ELF-1 (cell line): ENCODE measurements at regions not wholly inside any gene's neighbourhood (a gene's known extent, or its start where the extent isn't known, plus 50 kb on each side); places are given as distances from the start of the nearest gene placed in this dataset.
A peak's percentile ranks its signal among the peaks of the same experiment; 100 is the strongest.
"Not testable (repeated sequence)": the region's sequence is repeated elsewhere in the genome, so short reads cannot be mapped to it uniquely, and the experiment has no call there.

ENCODE experiments used
- DNase-seq: peaks from one replicate; pipeline ENCODE4 v3.0.0-alpha.2; 2016; ENCODE audit warnings: low read depth, low spot score

DNA sequence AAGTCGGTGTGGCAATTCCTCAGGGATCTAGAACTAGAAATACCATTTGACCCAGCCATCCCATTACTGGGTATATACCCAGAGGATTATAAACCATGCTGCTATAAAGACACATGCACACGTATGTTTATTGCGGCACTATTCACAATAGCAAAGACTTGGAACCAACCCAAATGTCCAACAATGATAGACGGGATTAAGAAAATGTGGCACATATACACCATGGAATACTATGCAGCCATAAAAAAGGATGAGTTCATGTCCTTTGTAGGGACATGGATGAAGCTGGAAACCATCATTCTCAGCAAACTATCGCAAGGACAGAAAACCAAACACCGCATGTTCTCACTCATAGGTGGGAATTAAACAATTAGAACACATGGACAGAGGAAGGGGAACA, 80.6 kb upstream of the ST3GAL5 start:
- DNase-seq, result not testable (repeated sequence)

- not testable (repeated sequence) for DNase-seq
Measured at GRCh38 chr2:85965770-85966169, 77.0 kb upstream of the ST3GAL5 start.

GRCh38 chr2:85963747-85964418, 75.1 kb upstream of the ST3GAL5 start:
- DNase-seq, result not testable (repeated sequence)

GRCh38 chr2:85963068-85963467, 74.3 kb upstream of the ST3GAL5 start:
- DNase-seq, result no peak

- DNase-seq, result no peak
Measured at GRCh38 chr2:85961754-85962153, 73.0 kb upstream of the ST3GAL5 start.

GRCh38 chr2:85961053-85961452, 72.3 kb upstream of the ST3GAL5 start:
- no peak for DNase-seq

GRCh38 chr2:85959826-85960225, 71.0 kb upstream of the ST3GAL5 start:
- no peak for DNase-seq

DNA sequence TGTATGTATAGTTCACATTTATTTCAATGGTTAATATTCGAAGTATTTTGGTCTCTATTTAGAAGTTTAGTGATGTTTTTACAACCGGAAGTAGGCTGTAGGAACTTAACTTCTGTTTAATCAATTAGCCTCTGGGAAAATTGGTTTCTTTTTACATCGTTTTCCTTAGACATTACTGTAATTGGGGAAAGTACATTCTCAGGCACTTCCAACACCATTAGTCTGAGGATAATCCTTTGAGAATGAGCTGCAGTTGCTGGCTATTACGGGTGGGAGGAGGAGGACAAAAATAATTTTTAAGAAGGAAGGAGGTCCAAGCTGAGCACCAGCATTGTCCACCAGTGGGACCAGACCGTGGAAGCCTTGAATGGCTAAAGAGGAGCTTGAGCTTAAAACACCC, 70.4 kb upstream of the ST3GAL5 start:
- no peak for DNase-seq

GRCh38 chr2:85958731-85959130, 69.9 kb upstream of the ST3GAL5 start:
- DNase-seq, result no peak

DNA sequence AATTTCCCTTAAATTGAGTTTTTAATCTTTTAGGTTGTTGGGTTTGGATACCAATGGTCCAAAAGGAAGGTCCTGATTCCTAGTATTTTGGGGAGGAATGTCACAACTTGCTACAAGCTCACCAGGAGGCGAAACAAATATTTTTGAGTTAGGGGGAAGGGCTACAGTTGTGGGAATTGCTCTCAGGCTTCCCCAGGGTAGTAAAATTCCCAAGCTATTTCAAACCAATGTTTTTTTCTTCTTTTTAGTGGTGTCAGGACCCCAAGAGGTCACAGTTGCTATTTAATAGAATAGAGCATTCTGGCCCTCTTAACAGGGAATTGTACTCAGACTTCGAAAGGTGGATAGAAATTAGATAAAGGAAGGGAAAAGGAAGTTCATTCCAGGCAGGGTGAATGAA, 68.5 kb upstream of the ST3GAL5 start:
- DNase-seq, result no peak

- DNase-seq, result no peak
Measured at GRCh38 chr2:85956646-85957039, 67.9 kb upstream of the ST3GAL5 start.

GRCh38 chr2:85954590-85955458, 66.0 kb upstream of the ST3GAL5 start:
- DNase-seq, result no peak

- no peak for DNase-seq
Measured at GRCh38 chr2:85954192-85954589, 65.4 kb upstream of the ST3GAL5 start.

- peak; percentile 14 for DNase-seq
Measured at GRCh38 chr2:85953476-85953875, 64.7 kb upstream of the ST3GAL5 start.

- DNase-seq, result no peak
Measured at GRCh38 chr2:85952196-85952734, 63.5 kb upstream of the ST3GAL5 start.

DNA sequence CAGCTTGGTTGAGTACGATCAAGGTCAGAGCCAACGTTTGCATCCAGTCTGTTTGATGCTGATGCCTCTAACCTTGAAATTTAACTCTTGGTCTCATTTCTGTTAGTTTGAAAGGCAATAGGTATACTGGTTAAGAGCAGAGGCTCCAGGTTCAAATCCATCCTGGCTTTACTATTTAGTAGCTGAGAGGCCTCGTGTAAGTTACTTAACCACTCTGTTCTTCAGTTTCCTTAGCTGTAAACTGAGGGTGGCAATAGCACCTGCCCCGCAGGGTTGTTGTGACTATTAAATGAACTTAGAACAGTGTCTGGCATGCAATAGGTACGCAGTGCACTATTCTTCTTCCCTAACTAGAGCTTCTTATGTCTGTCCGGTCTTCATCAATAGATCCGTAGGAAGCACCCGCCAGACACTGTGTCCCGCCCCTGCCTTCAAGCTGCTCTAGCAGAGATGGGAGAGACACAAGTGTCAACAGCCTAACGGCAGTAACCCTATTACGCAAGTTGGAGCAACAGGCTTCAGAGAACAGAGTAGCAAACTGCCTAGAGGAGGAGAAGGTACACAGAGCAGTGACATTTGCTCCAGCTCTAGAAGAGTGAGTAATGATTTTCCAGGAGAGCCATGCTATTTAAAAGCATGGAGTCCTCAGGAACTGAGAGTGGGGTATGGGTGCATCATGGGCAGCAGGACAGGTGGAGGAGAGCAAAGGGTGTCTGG, 62.7 kb upstream of the ST3GAL5 start:
- no peak for DNase-seq

DNA sequence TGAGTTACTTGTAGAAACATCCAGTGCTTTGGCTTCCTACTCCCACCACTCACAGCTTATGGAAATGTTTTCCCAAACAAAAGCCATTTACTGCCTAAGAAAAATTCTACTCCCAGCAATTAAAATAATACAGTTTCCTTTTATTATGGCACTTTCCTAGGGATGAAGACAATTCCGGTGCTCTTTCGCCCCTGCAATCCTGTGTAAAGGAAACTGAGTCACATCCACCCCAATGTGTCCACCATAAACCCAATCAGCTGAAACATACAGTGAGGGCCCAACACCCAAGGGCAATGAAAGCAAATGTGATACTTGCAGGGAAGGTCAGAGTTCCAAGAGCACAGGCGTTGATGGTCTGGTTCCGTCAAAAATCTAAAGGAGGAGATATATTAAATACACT, 62.0 kb upstream of the ST3GAL5 start:
- DNase-seq, result no peak

GRCh38 chr2:85949280-85949679, 60.5 kb upstream of the ST3GAL5 start:
- DNase-seq, result no peak

DNA sequence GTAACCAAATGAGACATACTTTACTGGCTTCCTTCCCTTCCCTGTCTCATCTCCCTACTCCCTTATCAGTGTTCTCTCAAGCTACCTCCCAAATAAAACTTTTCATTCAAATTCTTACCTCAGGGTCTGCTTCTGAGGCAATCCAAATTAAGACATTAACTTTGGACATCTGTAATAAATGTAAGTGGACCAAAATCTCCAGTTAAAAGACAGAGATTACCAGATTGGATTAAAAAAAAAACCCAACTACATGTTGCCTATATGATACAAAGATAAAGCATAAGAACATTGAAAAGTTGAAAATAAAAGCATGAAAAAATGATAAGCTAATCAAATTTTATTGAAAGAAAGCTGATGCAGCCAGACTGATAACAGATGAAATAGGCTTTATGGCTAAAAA, 58.8 kb upstream of the ST3GAL5 start:
- DNase-seq, result no peak

DNA sequence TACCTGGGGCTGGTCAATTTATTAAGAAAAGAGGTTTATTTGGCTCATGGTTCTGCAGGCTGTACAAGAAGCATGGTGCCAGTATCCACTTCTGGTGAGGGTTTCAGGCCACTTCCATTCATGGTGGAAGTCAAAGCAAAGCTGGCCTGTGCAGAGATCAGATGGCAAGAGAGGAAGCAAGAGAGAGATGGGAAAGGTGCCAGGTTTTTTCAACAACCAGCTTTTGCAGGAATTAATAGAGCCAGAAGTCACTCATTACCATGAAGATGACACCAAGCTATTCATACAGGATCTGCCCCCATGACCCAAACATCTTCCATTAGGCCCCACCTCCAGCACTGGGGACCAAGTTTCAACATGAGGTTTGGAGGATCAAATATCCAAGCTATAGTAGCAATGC, 56.8 kb upstream of the ST3GAL5 start:
- no peak for DNase-seq

DNA sequence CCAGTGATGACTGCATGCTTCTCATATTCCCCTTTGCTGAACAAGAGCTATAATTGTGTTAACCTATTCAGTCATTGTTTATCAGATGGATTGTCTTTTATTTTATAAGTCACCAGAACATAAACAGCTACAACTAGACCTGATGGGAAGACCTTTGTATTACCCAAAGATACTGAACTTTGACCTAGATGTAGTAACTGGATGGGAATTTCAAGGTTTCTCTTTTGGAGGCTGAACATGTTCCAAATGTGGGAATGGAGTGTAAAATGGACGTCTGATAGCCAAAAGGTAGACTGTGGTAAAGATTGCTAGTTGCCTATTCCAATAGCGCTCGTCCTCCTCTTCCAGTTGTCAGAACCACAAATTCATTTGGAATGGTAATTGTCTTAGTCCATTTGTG, 56.4 kb upstream of the ST3GAL5 start:
- no peak for DNase-seq

GRCh38 chr2:85942346-85942957, 53.7 kb upstream of the ST3GAL5 start:
- no peak for DNase-seq
